HEK293 (cell line): ENCODE measurements at regions not wholly inside any gene's neighbourhood (a gene's known extent, or its start where the extent isn't known, plus 50 kb on each side); places are given as distances from the start of the nearest gene placed in this dataset.
"Not testable (repeated sequence)": the region's sequence is repeated elsewhere in the genome, so short reads cannot be mapped to it uniquely, and the experiment has no call there.

Experiments used
- CTCF ChIA-PET: fragments of 350-600 bp; formaldehyde crosslinking; extraction: SDS; loops from one replicate; lab custom pipeline; 2021; ENCODE audit warnings: antibody characterized with exemption; lab: Yijun Ruan, JAX
- POLR2A ChIA-PET: fragments of 300-600 bp; formaldehyde crosslinking; extraction: SDS; loops from one replicate; lab custom pipeline; 2020; ENCODE audit warnings: antibody characterized with exemption, inconsistent platforms; lab: Yijun Ruan, JAX
- H3K27ac ChIP-seq: fragments of 200-500 bp; sonication (Bioruptor generic); 2 replicates; pipeline ENCODE4 v1.5.1; 2014; ENCODE audit warnings: low read depth, low read length, control low read depth, inconsistent platforms; ENCODE audit errors: extremely low read depth
- H3K36me3 ChIP-seq, 2 experiments: fragments of 200-500 bp in 1 of 2; sonication (Bioruptor generic) in 1 of 2; 1 replicate in 1 of 2; 2 replicates in 1 of 2; pipeline ENCODE4 v1.5.1; 2014 to 2017; ENCODE audit warnings: inconsistent platforms in 2 of 2, low read length in 2 of 2; ENCODE audit not compliant: control insufficient read depth in 2 of 2, insufficient read depth in 1 of 2
- H3K4me1 ChIP-seq: fragments of 200-500 bp; sonication (Bioruptor generic); 2 replicates; pipeline ENCODE4 v1.5.1; 2014; ENCODE audit warnings: mild to moderate bottlenecking, low read length, inconsistent platforms; ENCODE audit not compliant: control insufficient read depth, insufficient read depth
- H3K4me3 ChIP-seq: 2 replicates; pipeline ENCODE4 v1.5.1; 2011; ENCODE audit warnings: low read depth, mild to moderate bottlenecking, control low read depth, low read length, moderate library complexity
- H3K9me3 ChIP-seq: fragments of 200-500 bp; sonication (Bioruptor generic); 2 replicates; pipeline ENCODE4 v1.5.1; 2014; ENCODE audit warnings: low read depth, low read length, inconsistent platforms; ENCODE audit not compliant: control insufficient read depth, insufficient read depth
- EGR2 ChIP-seq: fragments of 450-650 bp; formaldehyde crosslinking; IDR thresholded peaks from 2 replicates; pipeline ENCODE4 v1.5.1; 2016; ENCODE audit warnings: low read depth, missing biosample characterization, missing genetic modification characterization
- INSM2 ChIP-seq: fragments of 450-650 bp; formaldehyde crosslinking; IDR thresholded peaks from 2 replicates; pipeline ENCODE4 v1.5.1; 2016; ENCODE audit warnings: missing biosample characterization, missing genetic modification characterization
- KLF9 ChIP-seq: fragments of 450-650 bp; formaldehyde crosslinking; IDR thresholded peaks from 2 replicates; pipeline ENCODE4 v1.5.1; 2016; ENCODE audit warnings: missing biosample characterization, missing genetic modification characterization, low read depth
- SETDB1 ChIP-seq: IDR thresholded peaks from one replicate; pipeline ENCODE4 v1.6.1; 2017; ENCODE audit warnings: mild to moderate bottlenecking, low read length, moderate library complexity, mixed read lengths; ENCODE audit not compliant: insufficient read length
- TCF7L2 ChIP-seq: IDR thresholded peaks from 2 replicates; pipeline ENCODE4 v1.6.1; 2011; ENCODE audit warnings: low read depth, mild to moderate bottlenecking, inconsistent platforms, low read length, moderate library complexity, borderline replicate concordance
- TRIM28 ChIP-seq: IDR thresholded peaks from 2 replicates; pipeline ENCODE4 v1.6.1; 2011; ENCODE audit warnings: low read length, control low read depth, borderline replicate concordance
- TSHZ1 ChIP-seq: fragments of 450-650 bp; formaldehyde crosslinking; IDR thresholded peaks from 2 replicates; pipeline ENCODE4 v1.5.1; 2016; ENCODE audit warnings: missing biosample characterization, missing genetic modification characterization, borderline replicate concordance
- ZBTB1 ChIP-seq: fragments of 450-650 bp; formaldehyde crosslinking; IDR thresholded peaks from 2 replicates; pipeline ENCODE4 v1.5.1; 2016; ENCODE audit warnings: missing biosample characterization, missing genetic modification characterization
- ZNF121 ChIP-seq: fragments of 450-650 bp; formaldehyde crosslinking; IDR thresholded peaks from 2 replicates; pipeline ENCODE4 v1.5.1; 2016; ENCODE audit warnings: missing biosample characterization, missing genetic modification characterization
- ZNF138 ChIP-seq: fragments of 450-650 bp; formaldehyde crosslinking; IDR thresholded peaks from 2 replicates; pipeline ENCODE4 v1.5.1; 2016; ENCODE audit warnings: missing biosample characterization, missing genetic modification characterization, borderline replicate concordance
- ZNF175 ChIP-seq: fragments of 450-650 bp; formaldehyde crosslinking; IDR thresholded peaks from 2 replicates; pipeline ENCODE4 v1.5.1; 2016; ENCODE audit warnings: missing biosample characterization, missing genetic modification characterization
- ZNF24 ChIP-seq: fragments of 450-650 bp; formaldehyde crosslinking; IDR thresholded peaks from 2 replicates; pipeline ENCODE4 v1.5.1; 2016; ENCODE audit warnings: missing biosample characterization, missing genetic modification characterization
- ZNF362 ChIP-seq: fragments of 450-650 bp; formaldehyde crosslinking; IDR thresholded peaks from 2 replicates; pipeline ENCODE4 v1.5.1; 2016; ENCODE audit warnings: missing biosample characterization, missing genetic modification characterization
- ZNF433 ChIP-seq: fragments of 450-650 bp; formaldehyde crosslinking; IDR thresholded peaks from 2 replicates; pipeline ENCODE4 v1.5.1; 2016; ENCODE audit warnings: missing biosample characterization, missing genetic modification characterization, low read depth
- ZNF449 ChIP-seq: fragments of 450-650 bp; formaldehyde crosslinking; IDR thresholded peaks from 2 replicates; pipeline ENCODE4 v1.5.1; 2017; ENCODE audit warnings: missing biosample characterization, mild to moderate bottlenecking, missing genetic modification characterization, moderate library complexity
- ZNF501 ChIP-seq: fragments of 450-650 bp; formaldehyde crosslinking; IDR thresholded peaks from 2 replicates; pipeline ENCODE4 v1.5.1; 2016; ENCODE audit warnings: missing biosample characterization, missing genetic modification characterization
- ZNF596 ChIP-seq: fragments of 450-650 bp; IDR thresholded peaks from 2 replicates; pipeline ENCODE4 v1.5.0; 2018; ENCODE audit warnings: missing biosample characterization, mild to moderate bottlenecking, missing genetic modification characterization, moderate library complexity
- ZSCAN5A ChIP-seq: fragments of 450-650 bp; formaldehyde crosslinking; IDR thresholded peaks from 2 replicates; pipeline ENCODE4 v1.5.1; 2016; ENCODE audit warnings: missing biosample characterization, missing genetic modification characterization
- ZXDB ChIP-seq: fragments of 450-650 bp; formaldehyde crosslinking; IDR thresholded peaks from 2 replicates; pipeline ENCODE4 v1.5.1; 2016; ENCODE audit warnings: missing biosample characterization, missing genetic modification characterization

GRCh38 chr14:89667983-89668382, 250.9 kb upstream of the FOXN3 start:
- Histone ChIP-seq H3K36me3 (no peaks in the 10 kb centered on the region), H3K4me1 (peaks cover 3% of the 10 kb centered on the region; the same call in 1 of the 2 replicates), H3K4me3 (no peak overlapping the region), H3K9me3 (no peaks in the 10 kb centered on the region; the same call in 1 of the 2 replicates), H3K27ac (no peak overlapping the region)
- ChIA-PET POLR2A (no interaction called here), CTCF (interaction anchor here (0.5 to 0.6 kb wide), 2 partner anchors 170 to 1511 kb away, joined by 3 to 4 read pairs; no protein-coding TSS in a partner anchor)
- no peak for TF ChIP-seq ZXDB
- no peak for TF ChIP-seq ZNF433
- no peak for TF ChIP-seq TSHZ1
- no peak for TF ChIP-seq ZNF138
- no peak for TF ChIP-seq INSM2 (tag by site-specific recombination)
- no peak for TF ChIP-seq ZNF501 (tag by site-specific recombination)

- H3K27ac ChIP-seq, H3K36me3 ChIP-seq, CTCF ChIA-PET, H3K9me3 ChIP-seq, H3K4me3 ChIP-seq, H3K4me1 ChIP-seq, POLR2A ChIA-PET: not testable (repeated sequence)
Measured at GRCh38 chr14:89665300-89666081, 248.5 kb upstream of the FOXN3 start.

- CTCF ChIA-PET = interaction anchor here (1.0 kb wide), 1 partner anchor 10 kb away, joined by 3 read pairs; no protein-coding TSS in a partner anchor
- H3K9me3 ChIP-seq = no peaks in the 10 kb centered on the region; the same call in 1 of the 2 replicates
- H3K27ac ChIP-seq = no peak overlapping the region
- POLR2A ChIA-PET = no interaction called here
- H3K4me3 ChIP-seq = no peak overlapping the region
- no peaks in the 10 kb centered on the region for H3K4me1 ChIP-seq
- no peaks in the 10 kb centered on the region for H3K36me3 ChIP-seq
- TF ChIP-seq TCF7L2 = no peak
- TF ChIP-seq SETDB1 = no peak
- no peak for TF ChIP-seq ZNF449
- no peak for TF ChIP-seq ZNF175 (tag by site-specific recombination)
- TF ChIP-seq ZNF362 (tag by site-specific recombination) = no peak
- no peak for TF ChIP-seq ZBTB1 (tag by site-specific recombination)
- TF ChIP-seq ZNF121 = no peak
- no peak for TF ChIP-seq ZSCAN5A (tag by site-specific recombination)
- TF ChIP-seq EGR2 = no peak
- no peak for TF ChIP-seq TRIM28
- no peak for TF ChIP-seq KLF9
- TF ChIP-seq ZNF596 (tag by site-specific recombination) = no peak
- no peak for TF ChIP-seq ZNF24 (tag by site-specific recombination)
Measured at GRCh38 chr14:89661392-89661791, 244.4 kb upstream of the FOXN3 start.
